SK-N-SH (cell line): ENCODE measurements at regions not wholly inside any gene's neighbourhood (a gene's known extent, or its start where the extent isn't known, plus 50 kb on each side); places are given as distances from the start of the nearest gene placed in this dataset.

Experiments used
- CTCF ChIA-PET: fragments of 300-600, 350-600 bp; formaldehyde crosslinking; extraction: SDS; loops from one replicate; lab custom pipeline; 2021; lab: Yijun Ruan, JAX
- POLR2A ChIA-PET: fragments of 350-600 bp; sonication (Branson Sonifier 250); formaldehyde crosslinking; extraction: SDS; loops from one replicate; lab custom pipeline; 2020; ENCODE audit warnings: antibody characterized with exemption, inconsistent platforms; lab: Yijun Ruan, JAX
- DNase-seq: peaks from one replicate; pipeline ENCODE4 v3.0.0; 2012
- H2AFZ ChIP-seq: fragments of 200-600 bp; sonication (generic); 2 replicates; pipeline ENCODE4 v1.8.1; 2016; ENCODE audit warnings: antibody characterized with exemption, mild to moderate bottlenecking, low read depth
- H3F3A ChIP-seq: fragments of 200-600 bp; sonication (generic); replicated peaks from 2 replicates; pipeline ENCODE3; 2016; ENCODE audit warnings: antibody characterized with exemption, mild to moderate bottlenecking; ENCODE audit not compliant: insufficient read depth
- H3K27ac ChIP-seq, 2 experiments: fragments of 200-500 bp in 1 of 2; fragments of 200-600 bp in 1 of 2; sonication (Bioruptor generic) in 1 of 2; sonication (generic), shearing (Covaris generic) in 1 of 2; 2 replicates each; pipeline versions ENCODE4 v1.5.1 to v1.6.1; 2014 to 2016; ENCODE audit warnings: low read depth in 2 of 2, inconsistent platforms in 1 of 2, low read length in 1 of 2, mild to moderate bottlenecking in 1 of 2, mixed read lengths in 1 of 2
- H3K27me3 ChIP-seq: fragments of 200-600 bp; sonication (generic), shearing (Covaris generic); 2 replicates; pipeline ENCODE4 v1.6.1; 2016; ENCODE audit warnings: mixed run types; ENCODE audit not compliant: insufficient read depth
- H3K36me3 ChIP-seq, 2 experiments: fragments of 200-500 bp in 1 of 2; fragments of 200-600 bp in 1 of 2; sonication (Bioruptor generic) in 1 of 2; sonication (generic) in 1 of 2; replicated peaks in 1 of 2; 2 replicates each; pipeline versions ENCODE3 to v1.5.1; 2014 to 2016; ENCODE audit warnings: low read length in 1 of 2, mild to moderate bottlenecking in 1 of 2; ENCODE audit not compliant: insufficient read depth in 2 of 2, control insufficient read depth in 1 of 2
- H3K4me1 ChIP-seq, 2 experiments: fragments of 200-500 bp in 1 of 2; fragments of 200-600 bp in 1 of 2; sonication (Bioruptor generic) in 1 of 2; sonication (generic), shearing (Covaris generic) in 1 of 2; 2 replicates each; pipeline versions ENCODE4 v1.5.1 to v1.6.1; 2014 to 2016; ENCODE audit warnings: low read depth in 1 of 2, low read length in 1 of 2, mixed run types in 1 of 2; ENCODE audit not compliant: insufficient read depth in 2 of 2, control insufficient read depth in 1 of 2
- H3K4me2 ChIP-seq: fragments of 200-600 bp; sonication (generic), shearing (Covaris generic); 2 replicates; pipeline ENCODE4 v1.6.1; 2017; ENCODE audit warnings: mixed run types
- H3K4me3 ChIP-seq, 2 experiments: fragments of 200-500 bp in 1 of 2; fragments of 200-600 bp in 1 of 2; sonication (Bioruptor generic) in 1 of 2; sonication (generic), shearing (Covaris generic) in 1 of 2; 2 replicates each; pipeline versions ENCODE4 v1.5.1 to v1.8.1; 2014 to 2016; ENCODE audit warnings: low read depth in 2 of 2, inconsistent platforms in 1 of 2, low read length in 1 of 2, mild to moderate bottlenecking in 1 of 2, mixed read lengths in 1 of 2, moderate library complexity in 1 of 2
- H3K79me2 ChIP-seq: fragments of 200-600 bp; sonication (generic); 2 replicates; pipeline ENCODE4 v1.8.1; 2017; ENCODE audit warnings: mild to moderate bottlenecking; ENCODE audit not compliant: insufficient read depth
- H3K9ac ChIP-seq: fragments of 200-600 bp; sonication (generic); 2 replicates; pipeline ENCODE4 v1.6.1; 2017; ENCODE audit warnings: mixed run types
- H3K9me2 ChIP-seq: fragments of 200-600 bp; sonication (generic); 2 replicates; pipeline ENCODE4 v1.6.1; 2017; ENCODE audit warnings: mixed run types
- H3K9me3 ChIP-seq: fragments of 200-600 bp; sonication (generic); 2 replicates; pipeline ENCODE4 v1.6.1; 2017; ENCODE audit warnings: mixed run types, mild to moderate bottlenecking, moderate library complexity
- H4K20me1 ChIP-seq: fragments of 200-600 bp; sonication (generic); 2 replicates; pipeline ENCODE4 v1.6.1; 2017; ENCODE audit warnings: mild to moderate bottlenecking, mixed run types; ENCODE audit not compliant: insufficient read depth
- CHD2 ChIP-seq: fragments of 150-350 bp; IDR thresholded peaks from 2 replicates; pipeline ENCODE4 v1.6.1; 2018; ENCODE audit warnings: low read length; ENCODE audit not compliant: partially characterized antibody
- EP300 ChIP-seq, 2 experiments: IDR thresholded peaks; 2 replicates each; pipeline versions ENCODE4 v1.4.0 to v1.6.1; 2012; ENCODE audit warnings: borderline replicate concordance in 1 of 2, low read depth in 1 of 2, low read length in 1 of 2
- EZH2phosphoT487 ChIP-seq: fragments of 200-600 bp; sonication (generic); IDR thresholded peaks from 2 replicates; pipeline ENCODE4 v1.6.1; 2017; ENCODE audit warnings: low read depth, mixed run types, mild to moderate bottlenecking, antibody characterized with exemption, moderate library complexity, borderline replicate concordance
- FOSL2 ChIP-seq: IDR thresholded peaks from 2 replicates; pipeline ENCODE4 v1.4.0; 2012; ENCODE audit warnings: low read depth, mild to moderate bottlenecking, moderate library complexity, borderline replicate concordance
- FOXJ3 ChIP-seq: sonication (generic); formaldehyde crosslinking; IDR thresholded peaks from 2 replicates; pipeline ENCODE4 v1.5.1; 2020; ENCODE audit warnings: mild to moderate bottlenecking, missing genetic modification reagents
- FOXM1 ChIP-seq: IDR thresholded peaks from 2 replicates; pipeline ENCODE4 v1.4.0; 2012; ENCODE audit warnings: low read depth, mild to moderate bottlenecking
- IRF3 ChIP-seq: fragments of 150-350 bp; IDR thresholded peaks from 2 replicates; pipeline ENCODE4 v1.6.1; 2016; ENCODE audit warnings: mild to moderate bottlenecking, low read depth, low read length
- JUND ChIP-seq: IDR thresholded peaks from 2 replicates; pipeline ENCODE4 v1.4.0; 2012
- NFIC ChIP-seq: IDR thresholded peaks from 2 replicates; pipeline ENCODE4 v1.4.0; 2012; ENCODE audit warnings: borderline replicate concordance
- PBX3 ChIP-seq: IDR thresholded peaks from 2 replicates; pipeline ENCODE4; 2012
- POLR2AphosphoS5 ChIP-seq: IDR thresholded peaks from 2 replicates; pipeline ENCODE4 v1.6.1; 2012; ENCODE audit warnings: low read depth, low read length
- RCOR1 ChIP-seq: fragments of 150-350 bp; IDR thresholded peaks from 2 replicates; pipeline ENCODE4 v1.6.1; 2017; ENCODE audit warnings: antibody characterized with exemption, low read length
- RXRA ChIP-seq: IDR thresholded peaks from 2 replicates; pipeline ENCODE4 v1.4.0; 2012; ENCODE audit warnings: low read depth, mild to moderate bottlenecking, borderline replicate concordance
- SMC3 ChIP-seq: IDR thresholded peaks from 2 replicates; pipeline ENCODE4 v1.6.1; 2012; ENCODE audit warnings: low read depth, low read length, improper control_type of control experiment
- TAF1 ChIP-seq: IDR thresholded peaks from 2 replicates; pipeline ENCODE4 v1.6.1; 2012; ENCODE audit warnings: low read depth, mild to moderate bottlenecking, low read length, moderate library complexity, borderline replicate concordance
- WGBS: methylation state at CpG from one replicate; pipeline ENCODE4 v1.1.6; 2017; ENCODE audit warnings: low lambda C conversion rate; 5-methylcytosine and 5-hydroxymethylcytosine counted together
- TF ChIP-seq, protein P1 (sequence below): IDR thresholded peaks from 2 replicates; pipeline ENCODE4 v1.4.0; 2012; ENCODE audit warnings: low read depth, borderline replicate concordance
- TF ChIP-seq, protein P2 (sequence below): IDR thresholded peaks from 2 replicates; pipeline ENCODE4 v1.6.1; 2012; ENCODE audit warnings: mild to moderate bottlenecking, low read depth, low read length, moderate library complexity

DNA sequence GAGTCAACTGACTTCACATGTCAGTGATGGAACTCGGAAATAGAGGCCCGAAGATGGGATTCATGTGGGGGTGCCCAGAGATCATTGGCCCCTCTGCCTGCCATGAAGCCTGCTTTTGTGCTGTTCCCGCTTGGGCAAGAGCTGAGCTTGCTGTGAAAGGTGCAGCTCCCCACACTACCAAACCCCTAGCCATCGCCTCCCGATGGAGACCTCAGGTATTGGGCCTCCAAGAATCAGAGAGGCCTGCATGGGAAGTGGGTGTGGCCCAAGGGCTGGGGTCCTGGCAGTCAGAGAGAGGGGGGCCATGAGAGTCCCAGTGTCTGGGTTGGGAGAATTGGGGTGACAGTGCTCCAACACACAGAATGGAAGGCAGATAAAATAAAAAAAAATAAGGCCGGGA, 160.9 kb downstream of the SOD2 start:
- Histone ChIP-seq H3K9me3 (no peaks in the 10 kb centered on the region), H3F3A (peaks cover 5% of the 10 kb centered on the region), H3K79me2 (no peaks in the 10 kb centered on the region), H2AFZ (no peak overlapping the region), H3K27ac (no peak overlapping the region), H3K4me1 (0 out of 4 replicates have a peak, but pooled peaks cover 0 to 8% of the 10 kb centered on the region in 2 experiments), H3K4me2 (no peak overlapping the region), H3K9ac (no peak overlapping the region), H3K27me3 (peaks cover 18% of the 10 kb centered on the region; the same call in 1 of the 2 replicates), H3K9me2 (no peaks in the 10 kb centered on the region), H3K36me3 (no peaks in the 10 kb centered on the region), H4K20me1 (no peaks in the 10 kb centered on the region), H3K4me3 (no peak overlapping the region)
- ChIA-PET CTCF (no interaction called here), POLR2A (no interaction called here)
- 6% methylated on average over 3 of the region's 6 CpGs for WGBS
- DNase-seq: no peak
- TF ChIP-seq EP300 (IDR thresholded peaks at IDR 0.05; ENCODE audit: borderline replicate concordance in 1 of 2, low read depth in 1 of 2, low read length in 1 of 2): no peak
- no peak for TF ChIP-seq FOXM1
- TF ChIP-seq, protein P1, sequence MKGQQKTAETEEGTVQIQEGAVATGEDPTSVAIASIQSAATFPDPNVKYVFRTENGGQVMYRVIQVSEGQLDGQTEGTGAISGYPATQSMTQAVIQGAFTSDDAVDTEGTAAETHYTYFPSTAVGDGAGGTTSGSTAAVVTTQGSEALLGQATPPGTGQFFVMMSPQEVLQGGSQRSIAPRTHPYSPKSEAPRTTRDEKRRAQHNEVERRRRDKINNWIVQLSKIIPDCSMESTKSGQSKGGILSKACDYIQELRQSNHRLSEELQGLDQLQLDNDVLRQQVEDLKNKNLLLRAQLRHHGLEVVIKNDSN: no peak
- no peak for TF ChIP-seq RXRA
- no peak for TF ChIP-seq SMC3
- no peak for TF ChIP-seq PBX3
- no peak for TF ChIP-seq IRF3
- TF ChIP-seq EZH2phosphoT487: no peak
- TF ChIP-seq, protein P2, sequence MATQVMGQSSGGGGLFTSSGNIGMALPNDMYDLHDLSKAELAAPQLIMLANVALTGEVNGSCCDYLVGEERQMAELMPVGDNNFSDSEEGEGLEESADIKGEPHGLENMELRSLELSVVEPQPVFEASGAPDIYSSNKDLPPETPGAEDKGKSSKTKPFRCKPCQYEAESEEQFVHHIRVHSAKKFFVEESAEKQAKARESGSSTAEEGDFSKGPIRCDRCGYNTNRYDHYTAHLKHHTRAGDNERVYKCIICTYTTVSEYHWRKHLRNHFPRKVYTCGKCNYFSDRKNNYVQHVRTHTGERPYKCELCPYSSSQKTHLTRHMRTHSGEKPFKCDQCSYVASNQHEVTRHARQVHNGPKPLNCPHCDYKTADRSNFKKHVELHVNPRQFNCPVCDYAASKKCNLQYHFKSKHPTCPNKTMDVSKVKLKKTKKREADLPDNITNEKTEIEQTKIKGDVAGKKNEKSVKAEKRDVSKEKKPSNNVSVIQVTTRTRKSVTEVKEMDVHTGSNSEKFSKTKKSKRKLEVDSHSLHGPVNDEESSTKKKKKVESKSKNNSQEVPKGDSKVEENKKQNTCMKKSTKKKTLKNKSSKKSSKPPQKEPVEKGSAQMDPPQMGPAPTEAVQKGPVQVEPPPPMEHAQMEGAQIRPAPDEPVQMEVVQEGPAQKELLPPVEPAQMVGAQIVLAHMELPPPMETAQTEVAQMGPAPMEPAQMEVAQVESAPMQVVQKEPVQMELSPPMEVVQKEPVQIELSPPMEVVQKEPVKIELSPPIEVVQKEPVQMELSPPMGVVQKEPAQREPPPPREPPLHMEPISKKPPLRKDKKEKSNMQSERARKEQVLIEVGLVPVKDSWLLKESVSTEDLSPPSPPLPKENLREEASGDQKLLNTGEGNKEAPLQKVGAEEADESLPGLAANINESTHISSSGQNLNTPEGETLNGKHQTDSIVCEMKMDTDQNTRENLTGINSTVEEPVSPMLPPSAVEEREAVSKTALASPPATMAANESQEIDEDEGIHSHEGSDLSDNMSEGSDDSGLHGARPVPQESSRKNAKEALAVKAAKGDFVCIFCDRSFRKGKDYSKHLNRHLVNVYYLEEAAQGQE: no peak

DNA sequence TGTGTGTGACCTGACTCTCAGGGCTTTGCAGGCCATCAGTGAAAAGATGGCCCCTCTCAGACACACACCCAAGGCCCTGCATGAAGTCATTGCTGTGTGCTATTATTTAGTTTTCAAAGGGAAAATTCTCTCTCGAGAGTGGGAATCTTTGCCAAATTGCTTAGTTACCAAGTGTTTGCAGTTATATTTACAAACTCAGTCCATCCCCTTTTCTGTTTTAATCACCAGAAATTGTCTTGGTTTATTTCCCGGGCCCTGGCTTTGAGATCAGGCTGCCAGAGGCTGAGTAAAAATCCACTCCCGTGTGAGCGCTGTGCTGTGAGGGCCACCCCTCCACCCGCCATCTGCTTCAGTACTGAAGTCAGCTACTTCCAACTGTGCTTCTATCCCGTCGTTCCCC, 163.1 kb downstream of the SOD2 start:
- Histone ChIP-seq H2AFZ (no peak overlapping the region), H3K36me3 (no peaks in the 10 kb centered on the region), H4K20me1 (no peaks in the 10 kb centered on the region), H3K27ac (no peak overlapping the region), H3K9ac (no peak overlapping the region), H3F3A (peaks cover 5% of the 10 kb centered on the region), H3K27me3 (peaks cover 17% of the 10 kb centered on the region; the same call in 1 of the 2 replicates), H3K9me2 (no peaks in the 10 kb centered on the region), H3K4me2 (no peak overlapping the region), H3K4me3 (no peak overlapping the region), H3K4me1 (0 out of 4 replicates have a peak, but pooled peaks cover 0 to 8% of the 10 kb centered on the region in 2 experiments), H3K79me2 (no peaks in the 10 kb centered on the region), H3K9me3 (no peaks in the 10 kb centered on the region)
- ChIA-PET CTCF (no interaction called here), POLR2A (no interaction called here)
- 25% methylated on average over 7 of the region's 7 CpGs for WGBS
- DNase-seq: no peak
- TF ChIP-seq FOXJ3 (CRISPR knock-in tag) (no peak), RXRA (no peak), TAF1 (no peak), NFIC (no peak), POLR2AphosphoS5 (no peak), EZH2phosphoT487 (no peak), JUND (no peak), CHD2 (no peak), FOSL2 (no peak), RCOR1 (no peak)
- TF ChIP-seq, protein P2: no peak
